ENCODE measurements at regions not wholly inside any gene's neighbourhood (a gene's known extent, or its start where the extent isn't known, plus 50 kb on each side); places are given as distances from the start of the nearest gene placed in this dataset.

GRCh38 chr14:44798386-44799242, 163.1 kb downstream of the KLHL28 start:
- 83% methylated on average over 1 of the region's 60 CpGs; no CpG with 5 or more reads in 1 of the 2 experiments for WGBS, 2 experiments (ENCODE audit: extremely low coverage in 2 of 2, insufficient read length in 1 of 2)
- no TSS peak for BruUV-seq (replicated peaks)
- no peak for ATAC-seq (ENCODE audit: low read depth)

More at GRCh38 chr14:44798386-44799242, 163.1 kb downstream of the KLHL28 start:
- TF ChIP-seq MAFK (IDR thresholded peaks at IDR 0.05; ENCODE audit: low read depth, low read length) (no peak), BHLHE40 (IDR thresholded peaks at IDR 0.05; ENCODE audit: low read depth, low read length) (no peak), USF2 (IDR thresholded peaks at IDR 0.05; ENCODE audit: low read depth, low read length) (no peak), MXI1 (IDR thresholded peaks at IDR 0.05; ENCODE audit: borderline replicate concordance, low read depth, low read length) (no peak), RFX5 (IDR thresholded peaks at IDR 0.05; ENCODE audit: low read depth, low read length) (no peak), POLR2A (IDR thresholded peaks at IDR 0.05; ENCODE audit: low read depth, low read length) (no peak), ELK1 (IDR thresholded peaks at IDR 0.05; ENCODE audit: borderline replicate concordance, low read depth, low read length) (no peak)
- H2AK5ac ChIP-seq (ENCODE audit: low read depth, low read length) = no peak overlapping the region
- no peaks in the 10 kb centered on the region for H3K9me3 ChIP-seq (ENCODE audit: control insufficient read depth, insufficient read depth, low read length)
- H3K4me1 ChIP-seq (ENCODE audit: control insufficient read depth, insufficient read depth, low read length) = no peaks in the 10 kb centered on the region
- no peak overlapping the region for H4K91ac ChIP-seq (ENCODE audit: insufficient read depth, low read depth, low read length)
- no peak overlapping the region for H3K18ac ChIP-seq (ENCODE audit: low read depth, low read length)
- no peak overlapping the region for H3K14ac ChIP-seq (replicated peaks; ENCODE audit: low read depth, low read length)
- no peak for DNase-seq
- H2BK20ac ChIP-seq (ENCODE audit: low read depth, low read length) = no peak overlapping the region
- H3K4me3 ChIP-seq (ENCODE audit: insufficient read depth, low read depth, low read length) = no peak overlapping the region
- H3K27ac ChIP-seq (ENCODE audit: insufficient read depth, low read length) = no peak overlapping the region
- no peak overlapping the region for H3K9ac ChIP-seq (ENCODE audit: low read depth, low read length)
- in situ Hi-C loops (cut with MboI; ENCODE audit: low sequenced_read_pairs) = no loop called here
- H4K8ac ChIP-seq (ENCODE audit: low read depth in 2 of 2, low read length in 2 of 2) = no peak overlapping the region
- H3K56ac ChIP-seq (ENCODE audit: extremely low read depth, insufficient read depth, low read length) = no peak overlapping the region
- H2BK120ac ChIP-seq (ENCODE audit: low read depth, low read length) = no peak overlapping the region
- H3K27me3 ChIP-seq (ENCODE audit: control insufficient read depth, insufficient read depth, low read length) = no peaks in the 10 kb centered on the region
- H4K20me1 ChIP-seq (ENCODE audit: insufficient read depth, low read length) = no peaks in the 10 kb centered on the region
- POLR2A ChIA-PET (ENCODE audit: unreplicated experiment) = no interaction called here
- H3K4me2 ChIP-seq (ENCODE audit: low read depth, low read length) = no peak overlapping the region
- H3K9me1 ChIP-seq (ENCODE audit: insufficient read depth, low read length) = no peaks in the 10 kb centered on the region
- no peak overlapping the region for H2AFZ ChIP-seq (replicated peaks; ENCODE audit: low read length, poor library complexity)
- dilution Hi-C loops (cut with HindIII; ENCODE audit: low sequenced_read_pairs, unreplicated experiment) = no loop called here
- no peaks in the 10 kb centered on the region for H3K36me3 ChIP-seq (ENCODE audit: control insufficient read depth, insufficient read depth, low read length)
- H4K5ac ChIP-seq (ENCODE audit: low read depth, low read length) = no peak overlapping the region
- H3K23ac ChIP-seq (ENCODE audit: low read depth, low read length) = no peak overlapping the region
- CTCF ChIA-PET = no interaction called here
- no peak overlapping the region for H2BK5ac ChIP-seq (ENCODE audit: low read depth, low read length, poor library complexity, severe bottlenecking)
- no peaks in the 10 kb centered on the region for H3K79me1 ChIP-seq (ENCODE audit: low read depth in 1 of 2, low read length in 2 of 2)
- H2BK15ac ChIP-seq (ENCODE audit: low read depth, low read length) = no peak overlapping the region
- H2AK9ac ChIP-seq (replicated peaks; ENCODE audit: low read depth, low read length, poor library complexity) = no peak overlapping the region
- intact Hi-C loops (cut with micrococcal nuclease) = no loop called here
- no peak overlapping the region for H3K4ac ChIP-seq (ENCODE audit: low read depth, low read length)

Measured in IMR-90 (cell line).